ENCODE measurements at regions not wholly inside any gene's neighbourhood (a gene's known extent, or its start where the extent isn't known, plus 50 kb on each side); places are given as distances from the start of the nearest gene placed in this dataset.
"Not testable (repeated sequence)": the region's sequence is repeated elsewhere in the genome, so short reads cannot be mapped to it uniquely, and the experiment has no call there.

DNA sequence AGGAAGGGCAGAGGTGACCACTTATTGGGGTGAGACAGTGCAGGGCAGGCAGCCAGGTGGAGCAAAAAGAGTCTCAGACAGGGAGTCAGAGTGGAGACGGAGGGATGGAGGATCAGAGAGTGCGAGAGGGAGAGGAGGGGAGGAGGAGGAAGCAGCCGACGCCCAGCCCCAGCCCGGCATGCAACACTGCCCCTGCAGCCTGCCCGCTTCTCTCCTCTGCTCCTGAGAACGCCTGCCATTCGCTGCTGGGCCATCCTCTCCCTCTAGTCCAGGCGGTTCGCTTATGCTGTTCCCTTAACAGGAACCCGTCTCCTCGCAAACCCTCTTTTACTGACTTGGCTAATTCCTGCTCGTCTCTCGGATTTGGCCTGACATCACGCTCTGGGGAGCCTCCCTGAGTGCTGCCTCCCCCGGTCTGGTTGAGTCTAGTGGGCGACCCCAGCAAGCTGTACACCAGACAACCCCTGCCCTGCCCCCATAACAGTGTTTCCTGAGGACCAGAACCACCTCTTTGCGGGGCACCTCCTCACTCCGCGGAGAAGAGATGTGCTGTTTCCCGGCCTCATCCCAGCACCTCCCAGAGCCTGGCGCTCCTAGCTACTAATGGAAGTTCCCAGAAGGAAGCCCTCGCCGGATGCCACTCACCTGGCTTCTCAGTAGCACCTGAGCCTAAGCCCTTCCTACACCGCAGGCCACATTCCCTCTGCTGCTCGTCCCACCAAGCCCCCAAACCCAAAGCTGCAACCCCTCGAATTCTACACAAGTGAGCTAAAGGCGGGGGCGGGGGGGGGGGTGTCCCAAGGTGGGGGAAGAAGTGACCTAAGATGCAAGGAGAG, 61.2 kb upstream of the CCL1 start:
- 12 to 20% (median 15%) methylated on average over 27 to 29 of the region's 29 CpGs for WGBS, 5 donors
- TF ChIP-seq CTCF (IDR thresholded peaks at IDR 0.05 in 8 of 11, conservative IDR thresholded peaks at IDR 0.05 in 3 of 11) = no peak
- no peak for TF ChIP-seq POLR2A (IDR thresholded peaks at IDR 0.05)
- no peak for TF ChIP-seq POLR2AphosphoS5 (IDR thresholded peaks at IDR 0.05)
- Histone ChIP-seq H3K4me1 (peaks cover 0 to 8% (median 0%) of the 10 kb centered on the region in 6 donors), H3K27me3 (replicated peaks in 1 of 7) (peaks cover 0 to 57% (median 20%) of the 10 kb centered on the region in 7 donors), H3K9me3 (no peaks in the 10 kb centered on the region), H3K36me3 (no peaks in the 10 kb centered on the region), H3K27ac (no peak overlapping the region), H3K4me3 (peak overlapping the region in 1 of 8 donors; percentile 33)
- intact Hi-C loops (cut with DNase I; ENCODE audit: low total_unique reads) = loop anchor here (5.0 to 10.0 kb wide), 2 partner anchors 211 to 693 kb away; partner anchors contain the start of gene RAD51D
- no peak for DNase-seq

- H3K4me3 ChIP-seq, H3K27ac ChIP-seq, H3K9me3 ChIP-seq, DNase-seq, H3K36me3 ChIP-seq, H3K4me1 ChIP-seq: not testable (repeated sequence)
- WGBS, 5 donors = 80 to 100% (median 86%) methylated on average over 3 to 7 of the region's 7 CpGs
- intact Hi-C loops (cut with DNase I; ENCODE audit: low total_unique reads) = loop anchor here (5.0 to 10.0 kb wide), 2 partner anchors 211 to 694 kb away; partner anchors contain the start of gene RAD51D
- H3K27me3 ChIP-seq (replicated peaks in 1 of 7) = peaks cover 0 to 63% (median 20%) of the 10 kb centered on the region in 7 donors
These were observed 60.3 kb upstream of the CCL1 start for GRCh38 chr17:34423315-34423714.

DNA sequence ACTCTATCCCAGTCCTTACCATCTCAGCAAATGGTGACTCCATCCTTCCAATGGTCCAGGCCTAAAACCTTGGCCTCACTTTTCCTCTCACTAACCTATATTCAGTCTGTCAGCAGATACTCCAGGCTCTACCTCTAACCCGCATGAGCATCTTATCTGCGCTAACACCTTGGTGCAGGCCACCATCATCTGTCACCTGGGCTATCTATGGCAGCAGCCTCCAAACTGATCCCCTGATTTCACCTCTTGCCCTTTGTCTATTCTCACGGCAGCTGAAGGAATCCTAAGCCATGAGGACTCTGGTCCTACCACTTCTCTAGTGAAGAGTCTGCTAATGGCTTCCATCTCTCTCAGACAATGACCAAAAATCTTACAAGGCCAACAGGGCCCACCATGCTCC, 57.9 kb upstream of the CCL1 start:
- H3K4me3 ChIP-seq = no peak overlapping the region
- H3K4me1 ChIP-seq = peaks cover 0 to 8% (median 0%) of the 10 kb centered on the region in 6 donors
- peaks cover 0 to 64% (median 20%) of the 10 kb centered on the region in 7 donors for H3K27me3 ChIP-seq (replicated peaks in 1 of 7)
- no peak for TF ChIP-seq POLR2AphosphoS5 (IDR thresholded peaks at IDR 0.05)
- TF ChIP-seq POLR2A (IDR thresholded peaks at IDR 0.05) = no peak
- no peak for TF ChIP-seq CTCF (IDR thresholded peaks at IDR 0.05 in 8 of 11, conservative IDR thresholded peaks at IDR 0.05 in 3 of 11)
- H3K9me3 ChIP-seq = no peaks in the 10 kb centered on the region
- intact Hi-C loops (cut with DNase I; ENCODE audit: low total_unique reads) = loop anchor here (5.0 to 10.0 kb wide), 2 partner anchors 214 to 696 kb away; partner anchors contain the start of gene RAD51D
- no peaks in the 10 kb centered on the region for H3K36me3 ChIP-seq
- no peak overlapping the region for H3K27ac ChIP-seq
- 50 to 72% (median 66%) methylated on average over 3 of the region's 3 CpGs for WGBS, 5 donors
- no peak for DNase-seq

GRCh38 chr17:34420254-34420766, 57.3 kb upstream of the CCL1 start:
- peaks cover 0 to 8% (median 0%) of the 10 kb centered on the region in 6 donors for H3K4me1 ChIP-seq
- no peak for DNase-seq
- peaks cover 0 to 64% (median 20%) of the 10 kb centered on the region in 7 donors for H3K27me3 ChIP-seq (replicated peaks in 1 of 7)
- TF ChIP-seq POLR2AphosphoS5 (IDR thresholded peaks at IDR 0.05) (no peak), POLR2A (IDR thresholded peaks at IDR 0.05) (no peak), CTCF (IDR thresholded peaks at IDR 0.05 in 8 of 11, conservative IDR thresholded peaks at IDR 0.05 in 3 of 11) (peak; percentile 78 to 96 (median 93))
- WGBS, 5 donors = 4 to 9% (median 8%) methylated on average over 6 of the region's 6 CpGs
- no peak overlapping the region for H3K27ac ChIP-seq
- H3K4me3 ChIP-seq = no peak overlapping the region
- no peaks in the 10 kb centered on the region for H3K36me3 ChIP-seq
- intact Hi-C loops (cut with DNase I; ENCODE audit: low total_unique reads) = loop anchor here (5.0 to 10.0 kb wide), 2 partner anchors 214 to 697 kb away; partner anchors contain the start of gene RAD51D
- H3K9me3 ChIP-seq = no peaks in the 10 kb centered on the region
